ENCODE measurements at regions not wholly inside any gene's neighbourhood (a gene's known extent, or its start where the extent isn't known, plus 50 kb on each side); places are given as distances from the start of the nearest gene placed in this dataset.

- no peak for DNase-seq (ENCODE audit: low spot score)
These were observed 181.8 kb downstream of the TBXT start for GRCh38 chr6:165985806-165986299.

GRCh38 chr6:165985281-165985805 lies 182.3 kb downstream of the TBXT start:
- DNase-seq (ENCODE audit: low spot score): no peak

DNA sequence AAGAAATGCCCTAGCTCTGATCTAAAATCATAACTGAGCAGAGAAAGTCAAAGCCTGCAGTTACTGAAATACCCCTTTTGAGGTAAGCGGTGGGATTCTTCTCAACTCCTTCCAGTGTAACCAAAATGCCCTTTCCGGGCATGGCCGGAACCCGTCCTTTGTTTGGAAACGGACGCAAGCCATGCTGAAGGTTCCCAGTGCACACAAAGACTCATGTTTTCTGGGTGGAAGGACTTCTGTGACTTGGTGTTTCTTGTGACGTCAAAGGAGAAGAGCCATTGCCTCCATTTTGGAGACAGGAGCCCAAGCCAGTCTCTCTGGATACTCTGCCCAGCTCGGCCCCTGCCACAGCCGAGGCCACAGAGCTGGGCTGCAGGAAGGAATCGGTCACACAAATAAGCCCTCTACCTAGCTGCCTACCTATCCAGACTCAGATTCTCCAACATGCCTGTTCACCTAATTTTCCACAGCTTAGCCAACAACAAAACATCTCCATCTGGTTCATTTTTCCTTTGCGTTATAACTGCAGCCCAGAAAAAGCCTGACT lies 182.8 kb downstream of the TBXT start:
- no peak for DNase-seq (ENCODE audit: low spot score)

GRCh38 chr6:165983112-165984072 lies 184.3 kb downstream of the TBXT start:
- no peak for DNase-seq (ENCODE audit: low spot score)

DNA sequence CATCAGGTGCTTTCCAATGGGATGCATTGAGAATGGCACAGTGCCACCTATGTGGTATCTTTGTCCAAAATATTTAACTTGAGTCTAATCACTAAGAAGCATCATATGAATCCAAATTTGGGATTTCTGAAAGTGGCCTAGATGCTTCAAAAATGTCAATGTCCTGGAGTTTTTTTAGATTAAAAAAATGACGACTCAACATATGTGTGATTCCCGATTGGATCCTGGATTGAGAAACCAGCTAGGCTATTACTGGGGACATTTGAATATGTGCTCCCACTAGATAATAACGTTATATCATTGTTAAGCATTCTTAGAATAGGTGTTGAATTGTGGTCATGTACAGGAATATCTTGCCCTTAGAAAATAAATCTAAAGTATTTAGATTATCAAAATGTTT lies 189.2 kb downstream of the TBXT start:
- no peak for DNase-seq (ENCODE audit: low spot score)

- DNase-seq (ENCODE audit: low spot score): no peak
These were observed 191.0 kb downstream of the TBXT start for GRCh38 chr6:165976684-165977083.

GRCh38 chr6:165974817-165975216 lies 192.8 kb downstream of the TBXT start:
- no peak for DNase-seq (ENCODE audit: low spot score)

GRCh38 chr6:165973473-165973872 lies 194.2 kb downstream of the TBXT start:
- no peak for DNase-seq (ENCODE audit: low spot score)

DNA sequence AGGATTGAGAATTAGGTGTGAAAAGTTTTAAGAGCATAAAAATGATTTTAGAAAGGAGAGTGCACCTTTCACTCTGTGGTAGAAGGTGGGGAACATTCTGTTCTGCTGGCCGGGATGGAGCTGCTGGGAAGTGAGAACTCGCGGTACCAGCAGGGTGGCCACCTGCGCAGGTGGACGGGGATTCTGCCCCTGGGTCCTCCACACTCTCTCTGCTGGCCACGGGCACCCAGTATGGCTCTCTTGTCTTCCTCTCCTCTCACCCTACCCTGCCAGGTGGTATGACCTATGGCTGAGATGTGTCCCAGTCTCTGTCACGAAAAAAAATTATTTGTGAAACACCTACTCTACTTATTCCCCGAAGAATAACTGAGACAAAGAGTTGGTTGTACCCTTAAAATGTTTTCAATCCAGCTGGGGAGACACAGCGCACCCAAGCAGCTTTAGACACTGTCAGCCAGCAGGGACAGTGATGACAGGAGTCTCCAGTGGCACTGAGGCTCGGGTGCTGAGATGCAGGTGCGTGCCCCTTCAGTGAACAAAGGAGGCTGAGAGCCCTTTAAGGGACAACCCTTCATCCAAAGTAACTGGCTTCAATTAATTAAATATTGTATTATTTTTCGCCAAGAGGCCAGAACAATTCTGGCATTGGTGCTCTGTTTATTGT lies 195.4 kb downstream of the TBXT start:
- DNase-seq (ENCODE audit: low spot score): no peak

- DNase-seq (ENCODE audit: low spot score): no peak
These were observed 196.4 kb downstream of the TBXT start for GRCh38 chr6:165971202-165971601.

- no peak for DNase-seq (ENCODE audit: low spot score)
These were observed 197.7 kb downstream of the TBXT start for GRCh38 chr6:165970001-165970400.

DNA sequence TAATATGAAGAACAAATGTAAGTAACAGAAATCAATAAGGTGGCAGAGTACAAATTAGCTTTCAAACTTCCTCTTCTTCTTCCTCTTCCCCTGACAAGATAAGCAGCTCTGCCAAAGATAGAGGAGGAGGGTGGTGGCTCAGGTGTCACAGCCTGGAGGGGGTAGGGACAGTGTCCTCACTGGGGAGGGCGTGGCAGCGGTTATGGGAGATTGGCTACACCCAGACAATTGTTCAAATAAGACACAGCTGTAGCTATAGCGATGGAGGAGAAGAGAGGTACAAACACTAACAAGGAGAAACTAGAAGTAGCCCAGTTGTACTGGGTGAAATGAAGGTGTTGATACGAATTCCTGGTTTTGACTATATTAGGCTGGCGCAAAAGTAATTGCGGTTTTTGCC lies 198.5 kb downstream of the TBXT start:
- no peak for DNase-seq (ENCODE audit: low spot score)

DNA sequence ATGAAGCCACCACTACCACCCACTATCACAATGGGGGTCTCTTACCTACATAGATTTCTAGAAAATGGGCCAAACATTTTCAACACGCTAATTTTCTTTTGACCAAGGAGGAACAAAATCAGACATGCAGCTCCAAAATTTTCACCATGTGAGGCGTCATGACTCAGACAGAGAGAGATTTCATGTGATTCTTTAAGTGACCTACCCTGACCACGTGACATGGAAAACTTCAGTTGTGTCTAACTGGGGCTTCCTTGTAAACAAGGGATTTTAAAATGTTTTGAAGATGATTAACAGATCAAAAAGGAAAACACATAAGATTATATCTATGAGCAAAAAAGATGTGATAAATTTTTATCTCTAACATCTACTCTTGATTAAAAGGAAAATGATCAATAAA lies 199.2 kb downstream of the TBXT start:
- DNase-seq (ENCODE audit: low spot score): no peak

- DNase-seq (ENCODE audit: low spot score): no peak
These were observed 199.7 kb downstream of the TBXT start for GRCh38 chr6:165967810-165968407.

GRCh38 chr6:165963750-165964149 lies 203.9 kb downstream of the TBXT start:
- no peak for DNase-seq (ENCODE audit: low spot score)

DNA sequence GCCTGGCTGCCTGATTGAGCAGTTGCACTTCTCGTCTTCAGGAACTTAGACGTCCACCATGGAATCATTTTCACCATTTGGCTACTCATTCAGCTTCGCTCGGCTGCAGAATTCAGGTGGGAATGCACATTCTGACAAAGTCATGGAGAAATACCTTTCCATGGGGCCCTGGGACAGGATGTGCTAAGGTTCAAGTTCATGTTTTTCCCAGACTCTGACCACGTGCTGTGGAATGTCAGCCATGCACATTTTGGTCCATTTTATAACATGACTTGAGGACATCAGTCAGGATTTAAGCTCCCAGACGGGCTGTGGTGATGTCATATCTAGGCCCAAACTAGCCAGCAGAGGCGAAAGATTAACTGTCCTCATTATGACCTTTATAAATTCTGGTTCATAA lies 205.3 kb downstream of the TBXT start:
- no peak for DNase-seq (ENCODE audit: low spot score)

- DNase-seq (ENCODE audit: low spot score): no peak
These were observed 206.4 kb downstream of the TBXT start for GRCh38 chr6:165961233-165961632.

DNA sequence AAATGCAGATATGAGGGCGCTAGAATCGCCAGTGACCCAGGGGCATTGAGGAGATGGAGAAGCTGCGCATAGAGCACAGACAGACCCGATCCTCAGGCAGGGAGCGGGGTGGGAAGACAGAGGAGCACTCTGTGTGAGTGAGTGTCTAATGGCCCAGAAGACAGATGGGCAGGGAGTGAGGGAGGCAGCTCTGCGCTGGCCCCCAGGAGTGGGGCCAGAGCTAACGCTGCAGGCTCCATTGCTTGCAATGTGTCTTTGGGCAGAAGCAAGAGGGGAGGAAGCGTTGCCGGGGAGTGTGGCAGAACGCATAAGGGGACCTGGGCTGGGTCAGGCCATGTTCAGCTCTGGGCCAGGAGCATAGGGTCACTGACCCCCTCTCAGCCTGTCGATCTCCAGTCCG lies 207.0 kb downstream of the TBXT start:
- no peak for DNase-seq (ENCODE audit: low spot score)

GRCh38 chr6:165959627-165960026 lies 208.0 kb downstream of the TBXT start:
- DNase-seq (ENCODE audit: low spot score): no peak

DNA sequence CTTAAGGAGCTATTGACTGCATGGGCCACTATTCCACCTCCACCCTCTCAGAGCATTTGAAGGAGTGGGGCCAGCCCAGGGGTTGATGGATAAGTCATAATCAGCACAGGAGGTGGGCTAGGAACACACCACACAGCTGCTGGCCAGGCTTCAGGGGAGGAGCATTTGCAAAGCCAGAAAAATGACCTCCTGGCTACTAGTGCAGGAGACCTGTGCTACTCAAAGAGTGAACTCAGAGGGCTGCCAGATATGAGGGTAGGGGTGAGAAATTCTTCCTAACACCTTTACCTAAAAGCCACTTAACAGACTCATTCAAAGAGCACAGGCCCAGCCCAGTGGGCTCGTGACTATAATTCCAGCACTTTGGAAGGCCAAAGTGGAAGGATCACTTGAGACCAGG lies 210.8 kb downstream of the TBXT start:
- DNase-seq (ENCODE audit: low spot score): no peak

DNA sequence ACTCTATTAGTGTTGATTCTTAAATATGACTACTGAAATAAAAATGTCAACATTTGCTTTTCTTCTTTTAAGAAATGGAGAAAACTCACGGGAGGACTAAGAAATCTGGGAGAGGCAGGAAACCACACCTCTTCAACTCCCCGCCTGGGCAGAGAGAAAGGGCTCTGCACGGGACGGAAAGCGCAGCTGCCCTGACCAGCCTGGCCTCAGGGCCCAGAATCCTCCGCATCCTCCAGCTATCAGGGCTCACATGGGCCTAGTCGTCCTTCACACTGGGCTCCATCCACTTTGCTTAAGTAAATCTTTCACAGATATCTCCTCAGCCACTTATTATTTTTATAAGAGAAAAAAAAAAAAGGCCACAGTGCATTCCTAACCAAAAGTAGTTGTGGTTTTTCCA lies 215.1 kb downstream of the TBXT start:
- no peak for DNase-seq (ENCODE audit: low spot score)

DNA sequence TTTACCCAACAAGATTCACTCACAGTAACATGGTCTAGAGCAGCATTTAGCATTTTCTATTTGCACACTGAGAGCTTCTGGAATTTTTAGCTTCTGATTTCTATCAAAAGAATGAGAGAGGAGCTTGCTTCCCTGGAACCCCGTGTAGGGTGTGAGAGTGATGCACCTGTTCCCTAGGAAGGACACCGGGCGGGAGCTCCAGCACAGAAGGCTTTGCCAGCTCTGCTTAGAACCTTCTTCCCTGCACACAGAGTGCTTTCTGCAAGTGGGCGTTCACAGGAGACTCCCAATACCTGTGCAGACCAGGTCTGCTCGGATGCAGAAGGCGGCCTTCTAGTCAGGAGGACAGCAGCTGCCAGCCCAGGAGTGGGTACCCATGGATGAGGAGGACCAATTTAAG lies 217.3 kb downstream of the TBXT start:
- DNase-seq (ENCODE audit: low spot score): no peak

Data from hematopoietic multipotent progenitor cell treated with erythropoietin and hydrocortisone succinate and interleukin-3 and kit ligand, for 15 days (in vitro differentiated cells).